ENCODE measurements at regions not wholly inside any gene's neighbourhood (a gene's known extent, or its start where the extent isn't known, plus 50 kb on each side); places are given as distances from the start of the nearest gene placed in this dataset.

- 85% methylated on average over 5 of the region's 5 CpGs for WGBS (ENCODE audit: low lambda C conversion rate, missing lambda C conversion rate)
- Histone ChIP-seq H4K20me1 (ENCODE audit: insufficient read depth, poor library complexity, severe bottlenecking) (no peaks in the 10 kb centered on the region), H3K4me2 (no peak overlapping the region), H3K4me1 (ENCODE audit: insufficient read depth) (peaks cover 3% of the 10 kb centered on the region), H3K36me3 (replicated peaks; ENCODE audit: insufficient read depth, low read depth) (no peaks in the 10 kb centered on the region), H3K9me3 (ENCODE audit: low read depth) (no peaks in the 10 kb centered on the region), H3K27ac (no peak overlapping the region), H2AFZ (no peak overlapping the region), H3K9me2 (replicated peaks; ENCODE audit: insufficient read depth) (no peaks in the 10 kb centered on the region), H3K27me3 (no peaks in the 10 kb centered on the region), H3K4me3 (no peak overlapping the region), H3K79me2 (no peaks in the 10 kb centered on the region)
- DNase-seq (ENCODE audit: low spot score), result no peak
- no peak for TF ChIP-seq EZH2phosphoT487 (IDR thresholded peaks at IDR 0.05; ENCODE audit: low read depth, severe bottlenecking, unreplicated experiment)
- no peak for TF ChIP-seq EZH2 (IDR thresholded peaks at IDR 0.05; ENCODE audit: borderline replicate concordance)
- TF ChIP-seq CTCF (IDR thresholded peaks at IDR 0.05; ENCODE audit: poor library complexity), result no peak
Observed at GRCh38 chr10:124263726-124264125, 155.0 kb downstream of the OAT start.

GRCh38 chr10:124262971-124263370 is 155.8 kb downstream of the OAT start:
- no peak overlapping the region for H3K4me3 ChIP-seq
- H3K4me2 ChIP-seq, result no peak overlapping the region
- no peaks in the 10 kb centered on the region for H3K36me3 ChIP-seq (replicated peaks; ENCODE audit: insufficient read depth, low read depth)
- DNase-seq (ENCODE audit: low spot score), result no peak
- H3K9me2 ChIP-seq (replicated peaks; ENCODE audit: insufficient read depth), result no peaks in the 10 kb centered on the region
- no peak overlapping the region for H3K27ac ChIP-seq
- no peaks in the 10 kb centered on the region for H3K9me3 ChIP-seq (ENCODE audit: low read depth)
- H3K27me3 ChIP-seq, result no peaks in the 10 kb centered on the region
- WGBS (ENCODE audit: low lambda C conversion rate, missing lambda C conversion rate), result 85% methylated on average over 7 of the region's 7 CpGs
- TF ChIP-seq EZH2 (IDR thresholded peaks at IDR 0.05; ENCODE audit: borderline replicate concordance), result no peak
- no peak for TF ChIP-seq CTCF (IDR thresholded peaks at IDR 0.05; ENCODE audit: poor library complexity)
- TF ChIP-seq EZH2phosphoT487 (IDR thresholded peaks at IDR 0.05; ENCODE audit: low read depth, severe bottlenecking, unreplicated experiment), result no peak
- peaks cover 3% of the 10 kb centered on the region for H3K4me1 ChIP-seq (ENCODE audit: insufficient read depth)
- no peaks in the 10 kb centered on the region for H4K20me1 ChIP-seq (ENCODE audit: insufficient read depth, poor library complexity, severe bottlenecking)
- H3K79me2 ChIP-seq, result no peaks in the 10 kb centered on the region
- no peak overlapping the region for H2AFZ ChIP-seq

GRCh38 chr10:124262234-124262865 is 156.4 kb downstream of the OAT start:
- 95% methylated on average over 11 of the region's 11 CpGs for WGBS (ENCODE audit: low lambda C conversion rate, missing lambda C conversion rate)
- Histone ChIP-seq H2AFZ (no peak overlapping the region), H3K9me3 (ENCODE audit: low read depth) (no peaks in the 10 kb centered on the region), H3K9me2 (replicated peaks; ENCODE audit: insufficient read depth) (no peaks in the 10 kb centered on the region), H3K27me3 (no peaks in the 10 kb centered on the region), H3K4me3 (no peak overlapping the region), H3K4me1 (ENCODE audit: insufficient read depth) (peaks cover 3% of the 10 kb centered on the region), H3K36me3 (replicated peaks; ENCODE audit: insufficient read depth, low read depth) (no peaks in the 10 kb centered on the region), H3K27ac (no peak overlapping the region), H4K20me1 (ENCODE audit: insufficient read depth, poor library complexity, severe bottlenecking) (no peaks in the 10 kb centered on the region), H3K79me2 (no peaks in the 10 kb centered on the region), H3K4me2 (no peak overlapping the region)
- no peak for TF ChIP-seq CTCF (IDR thresholded peaks at IDR 0.05; ENCODE audit: poor library complexity)
- TF ChIP-seq EZH2 (IDR thresholded peaks at IDR 0.05; ENCODE audit: borderline replicate concordance), result no peak
- no peak for TF ChIP-seq EZH2phosphoT487 (IDR thresholded peaks at IDR 0.05; ENCODE audit: low read depth, severe bottlenecking, unreplicated experiment)
- DNase-seq (ENCODE audit: low spot score), result no peak
